ENCODE measurements at regions not wholly inside any gene's neighbourhood (a gene's known extent, or its start where the extent isn't known, plus 50 kb on each side); places are given as distances from the start of the nearest gene placed in this dataset.

GRCh38 chr22:22036588-22036987 is 54.0 kb upstream of the TOP3B start:
- no peak for DNase-seq

GRCh38 chr22:22035771-22036314 is 53.3 kb upstream of the TOP3B start:
- no peak for DNase-seq

GRCh38 chr22:22035203-22035602 is 52.6 kb upstream of the TOP3B start:
- DNase-seq: no peak

- DNase-seq: no peak
Observed at GRCh38 chr22:22034469-22035132, 52.0 kb upstream of the TOP3B start.

- DNase-seq: no peak
Observed at GRCh38 chr22:22033803-22034468, 51.3 kb upstream of the TOP3B start.

- no peak for DNase-seq
Observed at GRCh38 chr22:22032906-22033802, 50.6 kb upstream of the TOP3B start.

GRCh38 chr22:22032099-22032905 is 49.7 kb upstream of the TOP3B start:
- no peak for DNase-seq
